HUES48 (cell line): ENCODE measurements at regions not wholly inside any gene's neighbourhood (a gene's known extent, or its start where the extent isn't known, plus 50 kb on each side); places are given as distances from the start of the nearest gene placed in this dataset.

ENCODE experiments used
- H3K27ac ChIP-seq: one replicate; pipeline ENCODE4 v1.7.0; 2013; ENCODE audit warnings: low read depth, low read length, inconsistent platforms
- H3K27me3 ChIP-seq: 2 replicates; pipeline ENCODE4 v1.6.1; 2013; ENCODE audit warnings: mild to moderate bottlenecking, low read length; ENCODE audit not compliant: control insufficient read depth, insufficient read depth
- H3K36me3 ChIP-seq: 2 replicates; pipeline ENCODE4 v1.6.1; 2013; ENCODE audit warnings: low read length; ENCODE audit not compliant: control insufficient read depth, insufficient read depth
- H3K4me1 ChIP-seq: 2 replicates; pipeline ENCODE4 v1.6.1; 2013; ENCODE audit warnings: mild to moderate bottlenecking, low read length; ENCODE audit not compliant: control insufficient read depth, insufficient read depth
- H3K4me3 ChIP-seq: 2 replicates; pipeline ENCODE4 v1.5.1; 2013; ENCODE audit warnings: mild to moderate bottlenecking, low read depth, low read length
- H3K9ac ChIP-seq: 2 replicates; pipeline ENCODE4 v1.6.1; 2013; ENCODE audit warnings: mild to moderate bottlenecking, low read depth, low read length, moderate library complexity
- H3K9me3 ChIP-seq: 2 replicates; pipeline ENCODE4 v1.6.1; 2013; ENCODE audit warnings: low read length; ENCODE audit not compliant: control insufficient read depth, insufficient read depth

DNA sequence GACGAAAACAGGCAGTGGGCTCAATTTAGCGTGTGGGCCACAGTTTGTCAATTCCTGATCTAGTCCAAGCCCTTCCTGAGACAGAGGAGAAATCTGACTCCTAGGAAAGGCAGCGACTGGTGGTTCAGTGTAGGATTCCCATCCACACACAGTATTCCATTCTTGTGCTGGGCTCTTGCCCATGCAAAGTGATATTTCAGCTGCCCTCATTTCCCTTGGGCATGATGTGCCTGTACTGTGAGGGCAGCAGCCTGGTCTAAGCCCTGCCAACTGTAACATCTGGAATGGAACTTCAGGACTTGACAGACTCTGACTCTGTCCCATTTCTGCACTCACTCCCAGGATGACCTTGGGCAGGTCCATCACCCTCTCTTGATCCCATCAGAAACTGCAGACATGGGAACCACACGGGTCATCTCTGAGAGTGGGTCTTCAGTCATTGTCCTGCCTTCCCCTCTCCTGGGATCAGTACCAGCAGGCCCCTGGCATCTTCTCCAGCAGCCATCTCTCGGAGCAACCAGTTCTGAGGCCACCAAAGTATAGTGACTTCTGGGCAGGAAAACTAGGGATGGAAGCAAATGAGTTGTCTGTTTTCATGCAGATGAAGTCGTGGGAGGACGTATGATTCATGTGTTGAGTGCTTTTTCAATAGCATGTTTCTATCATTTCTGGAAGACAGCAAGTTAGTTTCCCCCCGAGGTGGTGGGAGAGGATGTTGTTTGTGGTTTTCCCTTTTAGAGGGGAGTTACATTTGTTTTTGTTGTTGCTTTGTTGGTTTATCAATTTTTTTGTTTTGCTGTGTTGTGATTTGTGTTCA lies 54.2 kb upstream of the BCL2L14 start:
- Histone ChIP-seq H3K4me3 (no peak overlapping the region), H3K9ac (no peak overlapping the region), H3K27ac (no peak overlapping the region), H3K4me1 (peaks cover 10% of the 10 kb centered on the region; the same call in 1 of the 2 replicates), H3K27me3 (no peaks in the 10 kb centered on the region), H3K36me3 (no peaks in the 10 kb centered on the region), H3K9me3 (no peaks in the 10 kb centered on the region)

DNA sequence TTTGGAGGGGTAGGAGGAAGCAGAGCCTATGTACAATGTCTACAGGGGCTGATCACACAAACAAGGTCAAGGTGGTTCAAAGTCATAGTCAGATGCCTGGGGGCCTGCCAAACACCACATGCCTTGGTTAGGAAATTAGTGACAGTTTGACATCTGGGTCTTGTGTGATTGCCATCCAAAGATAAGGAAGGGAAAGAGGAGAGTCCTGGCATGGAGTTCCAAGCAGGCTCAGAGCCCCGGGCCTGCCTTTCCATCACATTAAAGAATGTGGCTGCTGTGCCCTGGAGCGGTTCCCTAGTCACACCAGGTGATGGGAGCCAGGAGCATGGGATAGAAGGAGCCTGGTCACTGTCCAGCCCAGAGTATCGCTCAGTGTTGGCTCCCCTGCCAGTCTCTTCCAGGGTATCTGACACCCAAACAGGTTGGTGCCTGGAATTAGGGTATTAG lies 53.6 kb upstream of the BCL2L14 start:
- Histone ChIP-seq H3K27me3 (no peaks in the 10 kb centered on the region), H3K27ac (no peak overlapping the region), H3K9ac (no peak overlapping the region), H3K9me3 (no peaks in the 10 kb centered on the region), H3K4me1 (peaks cover 8% of the 10 kb centered on the region; the same call in 1 of the 2 replicates), H3K4me3 (no peak overlapping the region), H3K36me3 (no peaks in the 10 kb centered on the region)

DNA sequence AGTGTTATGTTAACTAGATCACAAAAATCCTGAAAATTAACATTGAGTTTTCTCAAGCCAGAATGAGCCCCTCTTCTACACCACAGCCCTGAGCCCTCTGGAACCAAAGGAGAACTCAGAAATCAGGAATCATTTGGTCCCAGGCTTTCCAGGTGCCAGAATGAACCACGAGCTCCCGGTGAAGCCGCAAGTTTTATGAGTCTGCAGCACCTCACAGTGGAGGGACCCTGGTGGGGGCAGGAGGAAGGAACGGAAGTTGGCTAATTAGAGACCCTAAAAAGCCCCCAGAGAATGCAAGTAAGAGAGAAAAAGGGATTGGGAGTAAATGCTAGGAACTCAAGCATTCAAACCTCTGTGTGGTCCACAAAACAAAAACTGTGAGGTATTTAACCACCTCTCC lies 52.9 kb upstream of the BCL2L14 start:
- no peaks in the 10 kb centered on the region for H3K27me3 ChIP-seq
- no peak overlapping the region for H3K9ac ChIP-seq
- H3K4me3 ChIP-seq = no peak overlapping the region
- peaks cover 8% of the 10 kb centered on the region; the same call in 1 of the 2 replicates for H3K4me1 ChIP-seq
- no peaks in the 10 kb centered on the region for H3K36me3 ChIP-seq
- no peaks in the 10 kb centered on the region for H3K9me3 ChIP-seq
- H3K27ac ChIP-seq = no peak overlapping the region

DNA sequence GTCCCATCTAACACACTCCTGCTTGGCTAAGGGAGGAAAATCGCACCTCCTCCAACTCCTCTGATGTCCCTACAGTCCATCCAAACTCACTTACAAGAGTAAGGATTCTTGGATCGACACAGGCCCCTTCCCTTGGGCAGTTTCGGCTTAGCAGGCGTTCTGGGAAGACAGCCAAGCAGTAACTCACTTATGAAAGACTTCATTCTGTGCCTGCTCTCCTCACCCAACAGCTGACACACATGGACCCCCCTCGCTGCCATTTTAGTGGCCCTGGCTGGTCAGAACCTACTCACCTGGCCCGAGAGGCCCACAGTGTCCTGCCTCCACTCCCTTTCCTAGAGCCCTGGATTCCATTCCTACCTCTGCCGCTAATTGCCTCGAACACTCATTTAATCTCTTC lies 52.3 kb upstream of the BCL2L14 start:
- H3K27ac ChIP-seq = no peak overlapping the region
- H3K4me3 ChIP-seq = no peak overlapping the region
- H3K36me3 ChIP-seq = no peaks in the 10 kb centered on the region
- H3K4me1 ChIP-seq = peaks cover 8% of the 10 kb centered on the region; the same call in 1 of the 2 replicates
- no peaks in the 10 kb centered on the region for H3K27me3 ChIP-seq
- no peak overlapping the region for H3K9ac ChIP-seq
- H3K9me3 ChIP-seq = no peaks in the 10 kb centered on the region

DNA sequence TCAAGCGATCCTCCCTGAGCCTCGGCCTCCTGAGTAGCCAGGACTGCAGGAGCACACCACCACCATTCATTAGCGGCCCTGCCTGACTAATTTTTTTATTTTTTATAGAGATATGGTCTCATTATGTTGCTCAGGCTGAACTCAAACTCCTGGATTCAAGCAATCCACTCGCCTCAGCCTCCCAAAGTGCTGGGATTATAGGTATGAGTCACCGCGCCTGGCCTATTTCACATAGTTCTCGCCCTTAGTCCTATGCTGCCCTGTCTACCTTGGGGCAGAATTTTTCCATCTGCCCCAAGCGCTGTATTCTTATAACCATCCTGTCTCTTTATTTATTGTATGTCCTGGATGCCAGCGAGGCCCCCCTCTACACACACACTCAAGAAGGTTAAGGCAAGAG lies 50.9 kb upstream of the BCL2L14 start:
- Histone ChIP-seq H3K9ac (no peak overlapping the region), H3K27ac (no peak overlapping the region), H3K9me3 (no peaks in the 10 kb centered on the region), H3K4me1 (peaks cover 8% of the 10 kb centered on the region; the same call in 1 of the 2 replicates), H3K36me3 (no peaks in the 10 kb centered on the region), H3K27me3 (no peaks in the 10 kb centered on the region), H3K4me3 (no peak overlapping the region)

DNA sequence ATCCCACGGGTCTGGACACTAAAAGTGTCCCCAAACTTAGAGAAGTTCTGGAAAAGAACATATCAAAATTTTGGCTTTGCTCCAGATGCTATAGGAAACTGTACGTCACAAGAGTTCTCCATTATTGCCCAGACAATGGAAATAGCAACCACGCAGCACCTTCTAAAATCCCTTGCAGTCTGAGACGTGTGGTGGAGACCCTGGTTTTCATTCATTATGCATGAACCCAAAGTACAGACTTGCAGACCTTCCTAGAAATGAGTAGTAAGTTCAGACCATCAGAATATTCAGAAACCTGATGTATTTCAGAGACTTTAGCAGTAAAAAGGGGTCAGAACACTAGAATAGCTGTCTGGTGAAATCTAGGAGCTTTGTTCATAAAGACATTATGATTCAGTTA lies 50.0 kb upstream of the BCL2L14 start:
- H3K27ac ChIP-seq = no peak overlapping the region

More for the DNA sequence above, 50.0 kb upstream of the BCL2L14 start:
- H3K9me3 ChIP-seq = no peaks in the 10 kb centered on the region
- H3K9ac ChIP-seq = no peak overlapping the region
- no peak overlapping the region for H3K4me3 ChIP-seq
- peaks cover 8% of the 10 kb centered on the region; the same call in 1 of the 2 replicates for H3K4me1 ChIP-seq
- no peaks in the 10 kb centered on the region for H3K27me3 ChIP-seq
- H3K36me3 ChIP-seq = no peaks in the 10 kb centered on the region
